Loucy (cell line): ENCODE measurements at regions not wholly inside any gene's neighbourhood (a gene's known extent, or its start where the extent isn't known, plus 50 kb on each side); places are given as distances from the start of the nearest gene placed in this dataset.

ENCODE experiments used
- CTCF ChIP-seq: fragments of 200-600 bp; sonication (generic); conservative IDR thresholded peaks from 2 replicates; pipeline ENCODE4 v1.5.1; 2014; ENCODE audit warnings: mild to moderate bottlenecking, antibody characterized with exemption, low read length
- EZH2phosphoT487 ChIP-seq: fragments of 200-600 bp; IDR thresholded peaks from 2 replicates; pipeline ENCODE4 v1.6.1; 2018; ENCODE audit warnings: antibody characterized with exemption, mild to moderate bottlenecking, moderate library complexity, borderline replicate concordance

GRCh38 chr3:73207946-73208440 lies 146.5 kb downstream of the EBLN2 start:
- TF ChIP-seq CTCF (no peak), EZH2phosphoT487 (no peak)
